ENCODE measurements at regions not wholly inside any gene's neighbourhood (a gene's known extent, or its start where the extent isn't known, plus 50 kb on each side); places are given as distances from the start of the nearest gene placed in this dataset.
"Not testable (repeated sequence)": the region's sequence is repeated elsewhere in the genome, so short reads cannot be mapped to it uniquely, and the experiment has no call there.

DNA sequence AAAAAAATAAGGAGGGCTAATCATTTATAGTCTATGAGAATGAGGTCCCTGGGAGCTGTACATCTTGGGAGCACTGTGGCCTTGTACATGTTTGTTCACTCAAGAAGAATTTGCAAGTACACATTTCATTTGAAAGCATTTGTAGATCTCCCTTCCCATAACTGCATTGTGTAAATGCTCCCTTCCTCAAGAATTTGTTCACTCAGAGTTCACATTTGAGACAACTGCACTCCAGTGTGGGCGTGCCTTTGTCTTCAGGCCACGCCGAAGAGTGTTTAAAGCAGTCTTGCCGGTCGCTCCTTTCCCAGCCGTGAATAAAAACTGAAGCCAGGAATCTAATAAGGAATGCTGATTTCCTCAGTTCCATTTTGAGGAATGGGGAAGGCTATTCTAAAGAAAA is 291.1 kb upstream of the LYZL1 start:
- H3K9me3 Mint-ChIP-seq: no peaks in the 10 kb centered on the region
- H3K36me3 Mint-ChIP-seq: no peaks in the 10 kb centered on the region
- H3K27ac Mint-ChIP-seq: no peak overlapping the region
- no peaks in the 10 kb centered on the region for H3K4me1 Mint-ChIP-seq
- DNase-seq (ENCODE audit: low spot score in 2 of 2) (no peak), ATAC-seq (no peak)
- H3K4me3 Mint-ChIP-seq: no peak overlapping the region

DNA sequence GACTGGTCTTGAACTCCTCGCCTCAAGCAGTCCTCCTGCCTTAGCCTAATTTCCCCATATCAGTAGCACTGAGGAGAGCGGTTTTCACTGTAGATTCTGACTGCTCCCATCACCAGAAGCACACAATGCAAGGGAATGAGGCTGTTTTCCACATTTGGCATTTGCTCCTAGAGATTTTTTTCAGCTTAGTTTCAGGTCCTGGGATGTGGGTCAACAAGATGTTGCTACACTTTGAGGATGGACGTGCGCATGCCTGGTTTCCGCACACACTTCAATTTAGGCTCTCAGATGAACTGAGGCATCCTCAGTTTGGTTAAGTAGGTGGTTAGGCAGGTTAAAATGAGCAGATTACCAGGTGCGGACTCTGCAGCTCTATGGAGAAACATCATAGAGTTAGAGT is 287.1 kb upstream of the LYZL1 start:
- ATAC-seq: no peak
- Mint-ChIP-seq H3K4me1 (no peaks in the 10 kb centered on the region), H3K4me3 (no peak overlapping the region), H3K9me3 (no peaks in the 10 kb centered on the region), H3K36me3 (no peaks in the 10 kb centered on the region), H3K27ac (no peak overlapping the region)
- DNase-seq (ENCODE audit: low spot score in 2 of 2): no peak

DNA sequence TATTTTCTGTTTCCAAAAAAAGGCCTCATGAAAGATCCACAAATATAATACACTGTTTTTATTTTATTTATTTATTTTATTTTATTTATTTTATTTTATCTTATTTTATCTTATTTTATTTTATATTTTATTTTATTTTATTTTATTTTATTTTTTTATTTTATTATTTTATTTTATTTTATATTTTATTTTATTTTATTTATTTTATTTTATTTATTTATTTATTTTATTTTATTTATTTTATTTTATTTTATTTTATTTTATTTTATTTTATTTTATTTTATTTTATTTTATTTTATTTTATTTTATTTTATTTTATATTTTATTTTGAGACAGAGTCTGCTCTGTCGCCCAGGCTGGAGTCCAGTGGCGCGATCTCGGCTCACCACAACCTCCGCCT is 285.9 kb upstream of the LYZL1 start:
- not testable (repeated sequence) for H3K27ac Mint-ChIP-seq; ATAC-seq; H3K4me1 Mint-ChIP-seq; H3K4me3 Mint-ChIP-seq; DNase-seq (ENCODE audit: low spot score in 2 of 2); H3K9me3 Mint-ChIP-seq; H3K36me3 Mint-ChIP-seq

DNA sequence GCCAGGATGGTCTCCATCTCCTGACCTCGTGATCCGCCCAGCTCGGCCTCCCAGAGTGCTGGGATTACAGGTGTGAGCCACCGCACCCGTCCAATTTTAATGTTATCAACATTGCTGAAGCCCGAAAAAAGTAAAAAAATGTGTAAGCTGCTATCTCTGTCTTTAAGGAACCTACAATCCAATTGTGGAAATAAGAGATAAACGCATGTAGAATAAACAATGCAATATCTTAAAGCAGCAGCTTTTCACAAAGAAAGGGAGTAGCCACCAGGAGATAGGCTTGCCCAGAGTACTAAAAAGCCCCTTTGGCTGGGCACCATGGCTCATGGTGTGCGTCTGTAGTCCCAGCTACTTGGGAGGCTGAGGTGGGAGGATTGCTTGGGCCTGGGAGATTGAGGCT is 282.9 kb upstream of the LYZL1 start:
- DNase-seq (ENCODE audit: low spot score in 2 of 2) (no peak), ATAC-seq (no peak)
- H3K4me1 Mint-ChIP-seq: no peaks in the 10 kb centered on the region
- H3K27ac Mint-ChIP-seq: no peak overlapping the region
- no peaks in the 10 kb centered on the region for H3K9me3 Mint-ChIP-seq
- H3K4me3 Mint-ChIP-seq: no peak overlapping the region
- no peaks in the 10 kb centered on the region for H3K36me3 Mint-ChIP-seq

DNA sequence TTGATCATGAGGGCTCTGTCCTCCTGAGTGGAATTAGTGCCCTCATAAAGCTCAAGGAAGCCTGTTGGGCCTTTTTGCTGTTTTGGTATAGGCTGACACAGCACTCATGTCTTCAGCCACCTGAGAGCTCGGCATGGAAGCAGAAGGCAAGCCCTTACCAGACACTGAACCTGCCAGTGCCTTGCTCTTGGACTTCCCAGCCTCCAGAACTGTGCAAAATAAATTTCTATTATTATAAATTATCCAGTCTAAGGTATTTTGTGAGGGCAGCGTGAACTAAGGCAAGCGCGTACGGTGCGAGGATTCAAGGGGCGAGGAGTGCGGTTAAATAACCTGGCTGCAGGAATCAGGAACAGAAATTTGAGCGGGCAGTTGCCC is 281.5 kb upstream of the LYZL1 start:
- Mint-ChIP-seq H3K36me3 (no peaks in the 10 kb centered on the region), H3K4me1 (no peaks in the 10 kb centered on the region), H3K27ac (no peak overlapping the region), H3K9me3 (no peaks in the 10 kb centered on the region), H3K4me3 (no peak overlapping the region)
- DNase-seq (ENCODE audit: low spot score in 2 of 2) (no peak), ATAC-seq (no peak)

DNA sequence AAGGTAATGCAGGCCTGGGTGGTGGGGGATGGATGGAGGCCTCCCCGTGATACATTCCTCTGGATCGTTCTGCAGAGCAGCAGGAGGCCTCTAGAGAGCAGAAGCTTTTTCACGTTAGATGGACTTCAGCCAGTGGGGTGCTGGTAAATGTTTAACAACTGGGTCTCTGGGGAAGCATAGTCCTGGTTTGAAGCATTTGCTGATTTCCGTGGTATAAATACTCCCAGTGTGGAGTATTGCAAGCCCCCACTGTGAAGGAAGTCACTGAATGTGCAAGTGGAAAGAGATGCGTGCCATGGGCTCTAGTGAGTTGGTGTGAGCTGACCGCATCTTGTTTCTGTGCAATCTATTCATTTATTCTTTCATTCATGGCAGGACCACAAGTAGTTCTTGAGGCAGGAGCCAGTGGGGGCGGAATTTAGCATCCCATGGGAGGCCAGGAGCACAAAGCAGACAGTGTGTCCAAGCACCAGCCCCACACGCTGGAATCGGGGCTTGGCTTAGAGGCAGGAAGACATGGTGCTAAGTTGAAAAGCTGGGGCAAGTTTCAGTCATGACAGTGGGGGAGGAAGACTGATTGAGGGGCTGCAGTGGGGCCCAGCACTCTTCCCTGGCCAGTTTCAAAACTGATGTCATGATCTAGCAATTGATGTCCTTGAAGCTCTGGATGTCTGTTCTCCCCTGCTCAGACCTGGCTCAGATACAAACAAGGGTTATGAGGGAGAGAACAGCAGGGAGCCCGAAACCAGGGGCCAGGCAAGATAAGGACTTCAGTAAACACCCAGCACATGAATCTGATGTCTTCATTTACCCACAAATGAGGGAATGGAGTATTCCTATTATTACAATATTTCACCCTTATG is 280.9 kb upstream of the LYZL1 start:
- ATAC-seq (no peak), DNase-seq (ENCODE audit: low spot score in 2 of 2) (no peak)
- H3K36me3 Mint-ChIP-seq: no peaks in the 10 kb centered on the region
- H3K27ac Mint-ChIP-seq: no peak overlapping the region
- H3K9me3 Mint-ChIP-seq: no peaks in the 10 kb centered on the region
- H3K4me3 Mint-ChIP-seq: no peak overlapping the region
- no peaks in the 10 kb centered on the region for H3K4me1 Mint-ChIP-seq

DNA sequence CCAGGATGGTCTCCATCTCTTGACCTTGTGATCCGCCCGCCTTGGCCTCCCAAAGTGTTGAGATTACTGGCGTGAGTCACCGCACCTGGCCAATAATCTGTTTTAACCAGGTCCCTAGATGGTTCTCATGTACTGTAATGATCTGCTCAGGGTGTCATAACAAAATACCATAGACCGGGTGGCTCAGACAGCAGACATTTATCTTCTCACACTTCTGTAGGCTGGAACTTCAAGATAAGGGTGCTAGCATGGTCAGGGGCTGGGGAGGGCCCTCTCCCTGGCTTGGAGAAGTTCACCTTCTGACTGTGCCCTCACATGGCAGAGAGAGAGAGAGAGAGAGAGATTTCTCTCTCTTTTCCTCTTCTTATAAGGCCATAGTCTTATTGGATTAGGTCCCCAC is 279.4 kb upstream of the LYZL1 start:
- ATAC-seq: no peak
- Mint-ChIP-seq H3K36me3 (no peaks in the 10 kb centered on the region), H3K27ac (no peak overlapping the region), H3K4me1 (no peaks in the 10 kb centered on the region), H3K4me3 (no peak overlapping the region), H3K9me3 (no peaks in the 10 kb centered on the region)
- no peak for DNase-seq (ENCODE audit: low spot score in 2 of 2)

DNA sequence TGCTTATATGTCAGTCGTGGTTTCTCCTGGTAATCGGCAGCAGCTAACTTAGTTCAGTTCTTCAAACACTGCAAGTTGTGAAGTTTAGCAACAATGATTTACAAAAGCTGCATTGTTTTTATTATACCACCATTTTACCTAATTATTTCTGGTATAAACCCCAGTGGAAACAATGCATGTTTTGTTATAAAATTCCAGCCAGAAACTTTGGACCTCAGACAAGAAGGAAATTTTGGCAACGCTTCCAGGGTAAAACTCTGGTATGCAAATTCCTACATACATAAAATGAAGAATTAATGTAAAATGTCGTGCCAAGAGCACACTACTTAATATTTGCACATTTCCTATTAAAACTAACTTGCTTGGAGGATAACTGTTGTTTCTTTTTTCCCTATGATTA is 277.4 kb upstream of the LYZL1 start:
- H3K9me3 Mint-ChIP-seq: no peaks in the 10 kb centered on the region
- ATAC-seq (no peak), DNase-seq (ENCODE audit: low spot score in 2 of 2) (no peak)
- no peak overlapping the region for H3K4me3 Mint-ChIP-seq
- H3K27ac Mint-ChIP-seq: no peak overlapping the region
- no peaks in the 10 kb centered on the region for H3K36me3 Mint-ChIP-seq
- H3K4me1 Mint-ChIP-seq: no peaks in the 10 kb centered on the region

DNA sequence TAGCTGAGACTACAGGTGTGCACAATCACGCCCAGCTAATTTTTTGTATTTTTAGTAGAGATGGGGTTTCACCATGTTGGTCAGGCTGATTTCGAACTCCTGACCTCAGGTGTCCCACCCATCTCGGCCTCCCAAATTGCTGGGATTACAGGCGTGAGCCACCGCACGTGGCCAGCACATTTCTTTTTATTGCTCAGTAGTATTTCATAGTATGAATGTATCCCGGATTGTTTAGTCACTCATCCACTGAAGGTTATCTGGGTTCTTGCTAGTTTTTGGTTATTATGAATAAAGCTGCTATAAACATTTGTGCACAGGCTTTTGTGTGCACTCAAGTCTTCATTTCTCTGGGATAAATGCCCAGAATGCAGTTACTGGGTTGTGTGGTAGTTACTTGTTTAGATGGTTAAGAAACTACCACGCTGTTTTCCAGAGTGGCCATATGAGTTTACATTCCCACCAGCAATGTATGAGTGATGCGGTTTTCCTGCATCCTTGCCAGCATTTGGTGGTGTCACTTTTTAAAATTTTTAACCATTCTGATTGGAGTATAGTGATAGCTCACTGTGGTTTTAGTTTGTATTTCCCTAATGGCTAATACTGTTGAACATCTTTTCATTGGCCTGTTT is 275.8 kb upstream of the LYZL1 start:
- H3K36me3 Mint-ChIP-seq: no peaks in the 10 kb centered on the region
- no peak overlapping the region for H3K4me3 Mint-ChIP-seq
- H3K27ac Mint-ChIP-seq: no peak overlapping the region
- no peaks in the 10 kb centered on the region for H3K9me3 Mint-ChIP-seq
- no peaks in the 10 kb centered on the region for H3K4me1 Mint-ChIP-seq
- ATAC-seq: no peak
- no peak for DNase-seq (ENCODE audit: low spot score in 2 of 2)

DNA sequence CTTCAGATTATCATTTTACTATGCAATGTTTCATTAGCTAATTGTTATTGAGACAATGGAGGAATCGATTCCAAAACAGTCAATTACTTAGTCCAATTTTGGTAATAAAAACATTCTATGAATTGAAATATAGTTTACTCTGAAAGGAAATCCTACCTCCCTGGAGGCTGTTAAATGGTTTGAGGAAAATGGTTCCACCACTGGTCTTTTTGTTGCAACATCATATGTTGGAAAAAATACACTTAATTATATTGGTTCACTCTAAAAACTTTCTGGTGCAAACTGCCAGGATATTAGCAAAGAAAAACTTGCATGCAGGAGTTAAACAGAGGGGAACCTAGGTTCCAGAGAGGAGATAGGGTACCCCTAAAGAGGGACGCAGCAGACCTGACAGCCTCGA is 267.3 kb upstream of the LYZL1 start:
- Mint-ChIP-seq H3K4me1 (no peaks in the 10 kb centered on the region), H3K4me3 (no peak overlapping the region), H3K27ac (no peak overlapping the region), H3K9me3 (no peaks in the 10 kb centered on the region), H3K36me3 (no peaks in the 10 kb centered on the region)
- ATAC-seq (no peak), DNase-seq (ENCODE audit: low spot score in 2 of 2) (no peak)

DNA sequence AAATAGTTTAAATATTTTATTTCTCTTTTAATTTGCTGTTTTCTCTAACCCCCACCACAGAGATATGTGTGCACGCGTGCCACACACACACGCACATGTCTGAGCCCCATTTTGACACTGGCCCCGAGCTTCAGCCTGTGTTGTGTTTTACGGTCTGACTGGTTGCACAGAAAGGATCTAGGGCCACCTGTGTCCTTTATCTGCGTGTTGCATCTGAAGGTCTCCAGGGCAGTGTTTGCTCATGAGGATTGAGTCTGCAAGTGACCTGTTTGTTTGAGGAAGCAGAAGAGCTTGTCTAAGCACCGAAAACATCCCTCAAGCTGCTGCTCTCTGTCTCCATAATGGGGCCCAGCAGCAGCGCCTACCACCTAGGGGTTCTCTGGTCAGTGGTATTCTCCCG is 266.4 kb upstream of the LYZL1 start:
- Mint-ChIP-seq H3K4me3 (no peak overlapping the region), H3K27ac (no peak overlapping the region), H3K9me3 (no peaks in the 10 kb centered on the region), H3K36me3 (no peaks in the 10 kb centered on the region), H3K4me1 (no peaks in the 10 kb centered on the region)
- DNase-seq (ENCODE audit: low spot score in 2 of 2): no peak
- ATAC-seq: no peak

DNA sequence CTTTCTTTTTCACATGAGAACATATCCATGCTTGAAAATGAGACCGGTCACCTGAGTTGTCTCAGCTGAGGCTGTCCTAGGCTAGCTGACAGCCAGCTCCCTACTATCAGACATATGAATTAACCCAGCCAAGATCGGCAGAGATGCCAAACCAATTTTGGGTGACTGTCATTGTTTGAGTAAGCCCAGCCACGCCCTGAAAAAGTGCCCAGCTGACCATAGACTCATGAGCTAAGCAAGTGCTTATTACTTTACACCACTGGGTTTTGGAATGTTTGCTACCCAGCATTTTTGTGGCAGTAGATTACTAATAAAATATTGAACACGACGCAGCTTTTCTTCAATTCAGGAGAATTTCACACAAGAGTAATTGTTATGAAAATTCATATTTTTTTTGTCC is 265.2 kb upstream of the LYZL1 start:
- Mint-ChIP-seq H3K4me1 (no peaks in the 10 kb centered on the region), H3K36me3 (no peaks in the 10 kb centered on the region), H3K9me3 (no peaks in the 10 kb centered on the region), H3K4me3 (no peak overlapping the region), H3K27ac (no peak overlapping the region)
- ATAC-seq: no peak
- no peak for DNase-seq (ENCODE audit: low spot score in 2 of 2)

DNA sequence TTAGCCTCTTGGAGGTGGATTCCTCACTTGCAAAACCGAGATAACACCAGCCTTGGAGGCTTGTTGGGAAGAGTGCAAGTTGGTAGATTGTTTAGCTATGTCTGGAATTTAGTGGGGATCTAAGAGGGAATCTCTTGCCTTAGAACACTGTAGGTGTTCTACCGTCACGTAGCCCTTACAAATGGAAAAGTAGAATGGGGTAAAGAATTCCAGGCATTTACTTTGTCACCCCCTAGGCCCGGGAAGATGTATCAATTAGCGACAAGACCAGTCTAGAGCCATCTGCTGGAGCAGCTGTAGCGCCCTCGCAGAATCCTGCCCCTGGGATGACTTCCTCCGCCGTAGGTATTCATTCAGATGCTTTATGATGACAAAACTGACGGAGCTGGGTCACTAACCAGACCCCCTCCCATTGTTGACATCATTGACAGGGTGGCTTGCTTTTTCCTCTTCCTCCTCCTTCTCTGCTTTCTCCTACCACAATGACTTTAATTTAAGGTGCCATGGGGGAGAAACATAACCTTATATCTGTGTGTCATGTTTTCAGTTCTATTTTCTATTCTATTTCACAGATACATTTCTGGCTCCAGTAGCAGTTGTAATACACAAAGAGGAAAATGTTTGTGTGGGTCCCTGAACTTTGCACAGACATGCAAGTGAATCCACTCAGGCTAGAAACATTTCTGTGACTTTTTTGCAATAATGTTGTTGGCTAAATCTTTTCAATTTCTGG is 262.6 kb upstream of the LYZL1 start:
- Mint-ChIP-seq H3K4me3 (no peak overlapping the region), H3K27ac (no peak overlapping the region), H3K9me3 (no peaks in the 10 kb centered on the region)

DNA sequence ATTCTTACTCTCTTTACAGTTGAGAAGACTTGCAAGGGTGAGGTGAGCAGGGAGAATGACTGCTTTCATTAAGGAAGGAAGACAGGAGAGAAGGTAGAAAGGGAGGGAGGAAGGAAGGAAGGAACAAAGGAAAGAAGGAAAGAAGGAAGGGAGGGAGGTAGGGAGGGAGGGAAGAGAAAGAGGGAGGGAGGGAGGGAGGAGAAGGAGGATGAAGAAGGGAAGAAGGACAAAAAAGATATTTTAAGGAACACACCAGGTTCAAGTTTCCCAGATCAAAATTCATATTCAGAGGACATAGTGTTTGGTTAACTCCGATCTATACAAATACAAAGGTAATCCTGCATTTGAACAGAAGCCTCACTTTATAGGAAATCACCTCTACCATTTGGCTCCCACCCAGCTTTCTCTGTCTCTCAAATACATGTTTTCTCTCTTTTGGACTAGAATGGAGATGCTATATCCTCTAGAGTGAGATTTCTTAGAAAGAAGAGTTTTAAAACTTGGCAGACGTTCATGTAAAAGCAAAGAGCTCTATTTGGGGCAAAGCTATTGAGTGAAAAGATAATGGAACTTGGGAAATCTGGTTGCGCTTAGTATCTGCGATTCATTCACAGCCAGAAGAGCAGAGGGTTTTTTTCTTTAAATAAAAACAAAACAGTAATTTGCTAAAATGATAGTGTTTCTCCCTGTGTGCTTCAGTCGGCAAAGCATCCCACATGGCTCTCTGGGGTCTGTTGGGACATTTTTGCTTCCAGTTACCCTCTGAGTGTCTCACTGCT is 261.9 kb upstream of the LYZL1 start:
- no peak for ATAC-seq

More for the DNA sequence above, 262.6 kb upstream of the LYZL1 start:
- H3K36me3 Mint-ChIP-seq: no peaks in the 10 kb centered on the region
- DNase-seq (ENCODE audit: low spot score in 2 of 2) (no peak), ATAC-seq (no peak)
- H3K4me1 Mint-ChIP-seq: no peaks in the 10 kb centered on the region

DNA sequence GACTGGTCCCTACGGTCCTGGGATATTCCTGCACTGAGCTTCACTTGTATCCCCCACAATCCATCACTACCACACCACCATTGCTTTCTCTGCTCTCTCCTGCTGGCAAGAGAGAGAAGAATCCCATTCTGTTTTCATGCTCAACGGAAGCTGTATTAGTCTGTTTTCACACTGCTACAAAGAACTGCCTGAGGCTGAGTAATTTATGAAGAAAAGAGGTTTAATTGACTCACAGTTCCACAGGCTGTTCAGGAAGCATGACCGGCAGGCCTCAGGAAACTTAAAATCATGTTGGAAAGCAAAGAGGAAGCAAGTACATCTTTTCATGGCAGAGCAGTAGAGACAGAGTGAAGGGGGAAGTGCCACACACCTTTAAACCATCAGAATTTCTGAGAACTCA is 260.4 kb upstream of the LYZL1 start:
- Mint-ChIP-seq H3K27ac (no peak overlapping the region), H3K36me3 (no peaks in the 10 kb centered on the region), H3K9me3 (no peaks in the 10 kb centered on the region), H3K4me1 (no peaks in the 10 kb centered on the region), H3K4me3 (no peak overlapping the region)
- ATAC-seq: no peak
- no peak for DNase-seq (ENCODE audit: low spot score in 2 of 2)

More for the DNA sequence above, 261.9 kb upstream of the LYZL1 start:
- no peak overlapping the region for H3K27ac Mint-ChIP-seq
- H3K36me3 Mint-ChIP-seq: no peaks in the 10 kb centered on the region
- no peak for DNase-seq (ENCODE audit: low spot score in 2 of 2)
- H3K9me3 Mint-ChIP-seq: no peaks in the 10 kb centered on the region
- H3K4me3 Mint-ChIP-seq: no peak overlapping the region
- H3K4me1 Mint-ChIP-seq: no peaks in the 10 kb centered on the region

Data from stimulated activated effector memory CD8-positive, alpha-beta T cell treated with anti-CD3 and anti-CD28 coated beads, Interleukin-12 subunit alpha, Interleukin-12 subunit beta, amount 100 ng/mL, for 72 hours (primary cell).